C4-2B (cell line): ENCODE measurements at regions not wholly inside any gene's neighbourhood (a gene's known extent, or its start where the extent isn't known, plus 50 kb on each side); places are given as distances from the start of the nearest gene placed in this dataset.

Experiments
- ZFX ChIP-seq: fragments of 450-650 bp; IDR thresholded peaks from 2 replicates; pipeline ENCODE4 v1.6.1; 2017
- TF ChIP-seq, protein P1 (sequence below): fragments of 450-650 bp; conservative IDR thresholded peaks from 2 replicates; pipeline ENCODE4 v1.5.1; 2017; ENCODE audit warnings: mild to moderate bottlenecking

DNA sequence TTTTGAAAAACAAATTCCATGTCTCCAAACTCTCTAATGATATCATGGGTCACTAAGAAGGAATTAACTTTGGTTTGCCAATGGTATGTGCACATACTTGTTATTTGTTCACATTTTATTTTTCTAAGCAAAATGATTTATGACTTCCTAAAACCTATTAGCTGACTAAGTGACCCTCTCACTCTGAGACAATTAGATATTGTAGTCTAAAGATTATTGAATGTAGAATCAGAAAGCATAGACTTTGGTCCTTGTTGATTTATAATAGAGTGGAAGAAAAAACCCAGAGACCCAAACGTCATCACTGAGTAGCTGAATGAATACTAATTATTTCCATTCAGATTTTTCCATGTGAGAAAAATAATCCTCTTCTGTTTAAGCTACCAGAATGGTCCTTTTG lies 243.5 kb upstream of the ANO3 start:
- TF ChIP-seq, protein P1, sequence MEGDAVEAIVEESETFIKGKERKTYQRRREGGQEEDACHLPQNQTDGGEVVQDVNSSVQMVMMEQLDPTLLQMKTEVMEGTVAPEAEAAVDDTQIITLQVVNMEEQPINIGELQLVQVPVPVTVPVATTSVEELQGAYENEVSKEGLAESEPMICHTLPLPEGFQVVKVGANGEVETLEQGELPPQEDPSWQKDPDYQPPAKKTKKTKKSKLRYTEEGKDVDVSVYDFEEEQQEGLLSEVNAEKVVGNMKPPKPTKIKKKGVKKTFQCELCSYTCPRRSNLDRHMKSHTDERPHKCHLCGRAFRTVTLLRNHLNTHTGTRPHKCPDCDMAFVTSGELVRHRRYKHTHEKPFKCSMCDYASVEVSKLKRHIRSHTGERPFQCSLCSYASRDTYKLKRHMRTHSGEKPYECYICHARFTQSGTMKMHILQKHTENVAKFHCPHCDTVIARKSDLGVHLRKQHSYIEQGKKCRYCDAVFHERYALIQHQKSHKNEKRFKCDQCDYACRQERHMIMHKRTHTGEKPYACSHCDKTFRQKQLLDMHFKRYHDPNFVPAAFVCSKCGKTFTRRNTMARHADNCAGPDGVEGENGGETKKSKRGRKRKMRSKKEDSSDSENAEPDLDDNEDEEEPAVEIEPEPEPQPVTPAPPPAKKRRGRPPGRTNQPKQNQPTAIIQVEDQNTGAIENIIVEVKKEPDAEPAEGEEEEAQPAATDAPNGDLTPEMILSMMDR: no peak
- no peak for TF ChIP-seq ZFX
